Tibial nerve (tissue), 4 donors: ENCODE measurements at regions not wholly inside any gene's neighbourhood (a gene's known extent, or its start where the extent isn't known, plus 50 kb on each side); places are given as distances from the start of the nearest gene placed in this dataset.

Source experiments
- DNase-seq, 2 donors: peaks; one replicate each; pipeline ENCODE4 v3.0.0-alpha.2; 2019; ENCODE audit warnings: low spot score in 2 of 2
- H3K27ac ChIP-seq, 4 donors: fragments of 200-600 bp; sonication (generic) in 3 of 4; one replicate each; pipeline ENCODE4 v1.5.1; 2017 to 2019; ENCODE audit warnings: mild to moderate bottlenecking in 1 of 4
- H3K27me3 ChIP-seq, 2 donors: fragments of 200-600 bp; sonication (generic) in 1 of 2; one replicate each; pipeline versions ENCODE4 v1.5.1 to v1.6.0; 2017 to 2019
- H3K36me3 ChIP-seq, 3 donors: fragments of 200-600 bp; sonication (generic); one replicate each; pipeline ENCODE4 v1.5.1; 2018 to 2019
- H3K4me1 ChIP-seq, 4 donors: fragments of 200-600 bp; sonication (generic) in 3 of 4; one replicate each; pipeline ENCODE4 v1.5.1; 2017 to 2019
- H3K4me3 ChIP-seq, 4 donors: fragments of 200-600 bp; sonication (generic) in 3 of 4; one replicate each; pipeline ENCODE4 v1.5.1; 2017 to 2019; ENCODE audit warnings: mild to moderate bottlenecking in 1 of 4, moderate library complexity in 1 of 4
- H3K9me3 ChIP-seq, 4 donors: fragments of 200-600 bp; sonication (generic) in 3 of 4; one replicate each; pipeline ENCODE4 v1.5.1; 2017 to 2019
- CTCF ChIP-seq, 5 experiments: fragments of 200-600 bp in 3 of 5; fragments of 450-650 bp in 2 of 5; sonication (generic) in 3 of 5; IDR thresholded peaks; one replicate each; pipeline ENCODE4 v1.5.1; 2016 to 2019; ENCODE audit warnings: antibody characterized with exemption in 5 of 5, mild to moderate bottlenecking in 3 of 5, moderate library complexity in 2 of 5
- EP300 ChIP-seq, 2 donors: sonication (generic); formaldehyde crosslinking; IDR thresholded peaks; one replicate each; pipeline ENCODE4 v1.6.1; 2017; ENCODE audit warnings: antibody characterized with exemption in 2 of 2, mild to moderate bottlenecking in 1 of 2
- POLR2A ChIP-seq, 2 donors: fragments of 450-650 bp; IDR thresholded peaks; one replicate each; pipeline ENCODE4 v1.6.1; 2017; ENCODE audit warnings: antibody characterized with exemption in 2 of 2, mild to moderate bottlenecking in 2 of 2, moderate library complexity in 2 of 2
- WGBS, 2 donors: methylation state at CpG; one replicate each; pipeline ENCODE4 v1.1.5; 2018; 5-methylcytosine and 5-hydroxymethylcytosine counted together

GRCh38 chr19:34852669-34853068, 74.0 kb upstream of the ZNF30 start:
- peaks cover 0 to 11% (median 1%) of the 10 kb centered on the region in 4 donors for H3K9me3 ChIP-seq
- H3K4me3 ChIP-seq: no peak overlapping the region
- no peaks in the 10 kb centered on the region for H3K36me3 ChIP-seq
- no peak for TF ChIP-seq CTCF (IDR thresholded peaks at IDR 0.05)
- no peak for TF ChIP-seq POLR2A (IDR thresholded peaks at IDR 0.05)
- TF ChIP-seq EP300 (IDR thresholded peaks at IDR 0.05): no peak
- no peak overlapping the region for H3K27ac ChIP-seq
- 68 to 72% methylated on average over 5 of the region's 5 CpGs for WGBS, 2 donors
- DNase-seq: no peak
- no peaks in the 10 kb centered on the region for H3K27me3 ChIP-seq
- no peaks in the 10 kb centered on the region for H3K4me1 ChIP-seq

DNA sequence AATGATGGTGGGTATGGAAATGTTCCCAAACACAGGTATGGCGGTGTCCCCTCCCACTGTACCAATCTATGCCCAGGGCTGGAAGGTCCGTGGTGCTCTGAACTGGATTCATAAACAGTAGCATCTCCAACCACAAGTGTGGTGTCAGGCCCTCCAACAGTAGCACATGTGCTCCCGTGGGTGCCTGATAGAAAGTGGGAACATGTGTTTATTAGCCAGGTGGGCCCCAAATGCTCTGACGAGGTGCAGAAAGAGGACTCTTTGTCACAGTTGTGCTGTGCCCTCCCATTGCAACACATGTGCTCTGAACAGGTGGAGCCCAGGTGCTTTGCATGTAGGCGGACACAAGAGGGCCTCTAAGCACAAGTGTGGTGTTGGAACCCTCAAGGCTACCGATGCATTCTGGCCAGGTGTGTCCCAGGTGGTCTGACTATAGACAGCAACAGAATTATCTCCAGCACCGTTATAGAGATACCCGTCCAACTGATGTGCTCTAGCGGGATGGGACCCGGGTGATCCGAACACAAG, 75.4 kb upstream of the ZNF30 start:
- H3K27me3 ChIP-seq: no peaks in the 10 kb centered on the region
- 79 to 93% methylated on average over 10 to 11 of the region's 11 CpGs for WGBS, 2 donors
- no peak for TF ChIP-seq POLR2A (IDR thresholded peaks at IDR 0.05)
- TF ChIP-seq CTCF (IDR thresholded peaks at IDR 0.05): no peak
- TF ChIP-seq EP300 (IDR thresholded peaks at IDR 0.05): no peak

GRCh38 chr19:34847393-34847792, 74.4 kb upstream of the ZNF599 start:
- H3K4me1 ChIP-seq: no peaks in the 10 kb centered on the region
- TF ChIP-seq POLR2A (IDR thresholded peaks at IDR 0.05): no peak
- no peak for TF ChIP-seq EP300 (IDR thresholded peaks at IDR 0.05)
- TF ChIP-seq CTCF (IDR thresholded peaks at IDR 0.05): no peak
- 78% methylated on average over 6 of the region's 6 CpGs for WGBS, 2 donors

More for the DNA sequence above, 75.4 kb upstream of the ZNF30 start:
- H3K27ac ChIP-seq: no peak overlapping the region
- no peak for DNase-seq
- H3K9me3 ChIP-seq: peaks cover 0 to 6% (median 1%) of the 10 kb centered on the region in 4 donors
- H3K36me3 ChIP-seq: no peaks in the 10 kb centered on the region
- no peak overlapping the region for H3K4me3 ChIP-seq
- H3K4me1 ChIP-seq: no peaks in the 10 kb centered on the region

DNA sequence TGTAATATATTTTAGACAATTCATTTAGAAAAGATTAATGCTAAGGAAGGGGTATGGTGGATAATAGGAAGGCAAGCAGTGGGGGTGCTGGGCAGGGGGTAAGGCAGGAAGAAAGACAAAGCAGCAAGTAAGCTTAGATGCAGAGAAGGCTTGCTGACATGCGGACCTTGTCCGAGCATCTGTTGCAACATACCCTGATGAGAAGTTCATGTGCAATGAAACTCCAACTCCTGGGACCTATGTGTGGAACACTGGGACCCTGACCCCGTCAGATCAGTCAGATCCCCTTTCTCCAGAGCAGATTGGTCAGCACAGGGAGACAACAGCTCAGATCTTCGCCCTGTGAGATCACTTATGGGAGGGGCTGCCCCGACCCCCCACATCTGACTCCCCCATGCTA, 71.3 kb upstream of the ZNF599 start:
- WGBS, 2 donors: 64 to 72% methylated on average over 5 of the region's 5 CpGs
- Histone ChIP-seq H3K4me1 (no peaks in the 10 kb centered on the region), H3K27me3 (no peaks in the 10 kb centered on the region), H3K36me3 (no peaks in the 10 kb centered on the region), H3K9me3 (no peaks in the 10 kb centered on the region), H3K4me3 (no peak overlapping the region), H3K27ac (no peak overlapping the region)
- TF ChIP-seq CTCF (IDR thresholded peaks at IDR 0.05) (no peak), POLR2A (IDR thresholded peaks at IDR 0.05) (no peak), EP300 (IDR thresholded peaks at IDR 0.05) (no peak)
- no peak for DNase-seq

More at GRCh38 chr19:34847393-34847792, 74.4 kb upstream of the ZNF599 start:
- H3K9me3 ChIP-seq: no peaks in the 10 kb centered on the region
- H3K27ac ChIP-seq: no peak overlapping the region
- H3K4me3 ChIP-seq: no peak overlapping the region
- no peaks in the 10 kb centered on the region for H3K27me3 ChIP-seq
- no peaks in the 10 kb centered on the region for H3K36me3 ChIP-seq
- no peak for DNase-seq

GRCh38 chr19:34841780-34842179, 68.8 kb upstream of the ZNF599 start:
- H3K4me3 ChIP-seq: no peak overlapping the region
- no peak for TF ChIP-seq POLR2A (IDR thresholded peaks at IDR 0.05)
- TF ChIP-seq CTCF (IDR thresholded peaks at IDR 0.05): no peak
- TF ChIP-seq EP300 (IDR thresholded peaks at IDR 0.05): no peak
- WGBS, 2 donors: 72 to 79% methylated on average over 10 of the region's 10 CpGs

More at GRCh38 chr19:34841780-34842179, 68.8 kb upstream of the ZNF599 start:
- no peaks in the 10 kb centered on the region for H3K36me3 ChIP-seq
- no peaks in the 10 kb centered on the region for H3K9me3 ChIP-seq
- H3K4me1 ChIP-seq: peaks cover 0 to 9% (median 0%) of the 10 kb centered on the region in 4 donors
- H3K27me3 ChIP-seq: no peaks in the 10 kb centered on the region
- DNase-seq: no peak
- no peak overlapping the region for H3K27ac ChIP-seq
